ENCODE measurements at regions not wholly inside any gene's neighbourhood (a gene's known extent, or its start where the extent isn't known, plus 50 kb on each side); places are given as distances from the start of the nearest gene placed in this dataset.

- Histone ChIP-seq H3K4me3 (ENCODE audit: low read depth in 1 of 3, low read length in 3 of 3) (no peak overlapping the region), H3K9ac (ENCODE audit: low read depth in 1 of 2, low read length in 2 of 2) (no peak overlapping the region), H3K4me1 (ENCODE audit: control insufficient read depth in 4 of 4, insufficient read depth in 4 of 4, low read length in 3 of 4) (peaks cover 0 to 3% (median 0%) of the 10 kb centered on the region in 4 donors), H3K9me3 (ENCODE audit: control insufficient read depth in 4 of 4, low read length in 3 of 4) (no peaks in the 10 kb centered on the region), H3K27me3 (ENCODE audit: control insufficient read depth in 4 of 4, insufficient read depth in 4 of 4, low read length in 3 of 4) (no peaks in the 10 kb centered on the region), H3K27ac (ENCODE audit: low read depth in 1 of 2, low read length in 2 of 2) (no peak overlapping the region), H3K36me3 (ENCODE audit: control insufficient read depth in 4 of 4, insufficient read depth in 3 of 4, low read depth in 1 of 4, low read length in 3 of 4) (no peaks in the 10 kb centered on the region)
- TF ChIP-seq ATF3 (IDR thresholded peaks at IDR 0.05) (no peak), RXRA (IDR thresholded peaks at IDR 0.05) (peak in 1 of 2 donors; percentile 22), SP1 (IDR thresholded peaks at IDR 0.05) (peak; percentile 25)
- WGBS = 47% methylated on average over 5 of the region's 5 CpGs
- DNase-seq (ENCODE audit: low spot score) = no peak
Measured at GRCh38 chr11:27216270-27217149, 146.5 kb downstream of the CCDC34 start.

- no peaks in the 10 kb centered on the region for H3K9me3 ChIP-seq (ENCODE audit: control insufficient read depth in 4 of 4, low read length in 3 of 4)
- no peak overlapping the region for H3K27ac ChIP-seq (ENCODE audit: low read depth in 1 of 2, low read length in 2 of 2)
- no peak overlapping the region for H3K9ac ChIP-seq (ENCODE audit: low read depth in 1 of 2, low read length in 2 of 2)
- TF ChIP-seq NR2F2 (IDR thresholded peaks at IDR 0.05) = peak; percentile 94
- TF ChIP-seq YY1 (IDR thresholded peaks at IDR 0.05) = no peak
- H3K36me3 ChIP-seq (ENCODE audit: control insufficient read depth in 4 of 4, insufficient read depth in 3 of 4, low read depth in 1 of 4, low read length in 3 of 4) = no peaks in the 10 kb centered on the region
- 84% methylated on average over 6 of the region's 6 CpGs for WGBS
- peaks cover 0 to 3% (median 0%) of the 10 kb centered on the region in 4 donors for H3K4me1 ChIP-seq (ENCODE audit: control insufficient read depth in 4 of 4, insufficient read depth in 4 of 4, low read length in 3 of 4)
- no peaks in the 10 kb centered on the region for H3K27me3 ChIP-seq (ENCODE audit: control insufficient read depth in 4 of 4, insufficient read depth in 4 of 4, low read length in 3 of 4)
- DNase-seq (ENCODE audit: low spot score) = no peak
- no peak overlapping the region for H3K4me3 ChIP-seq (ENCODE audit: low read depth in 1 of 3, low read length in 3 of 3)
Measured at GRCh38 chr11:27215471-27216269, 147.3 kb downstream of the CCDC34 start.

DNA sequence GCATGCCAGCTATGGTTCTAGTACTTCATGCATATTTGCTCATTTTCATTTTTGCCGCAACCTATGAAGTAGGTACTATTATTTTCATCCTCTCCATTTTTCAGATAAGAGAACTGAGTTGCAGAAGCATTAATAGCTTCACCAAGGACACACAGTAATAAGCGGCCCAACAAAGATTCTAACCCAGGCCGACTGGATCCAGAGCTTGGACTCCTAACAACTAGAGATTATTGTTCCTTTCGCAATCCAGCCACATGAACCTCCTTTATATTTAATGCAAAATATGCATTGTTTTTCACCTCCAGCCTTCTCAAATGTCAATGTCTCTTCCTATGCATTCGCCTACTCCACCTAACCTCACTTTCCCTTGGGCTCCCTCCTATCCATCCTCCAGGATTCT is 148.3 kb downstream of the CCDC34 start:
- Histone ChIP-seq H3K9me3 (ENCODE audit: control insufficient read depth in 4 of 4, low read length in 3 of 4) (no peaks in the 10 kb centered on the region), H3K4me1 (ENCODE audit: control insufficient read depth in 4 of 4, insufficient read depth in 4 of 4, low read length in 3 of 4) (peaks cover 0 to 3% (median 0%) of the 10 kb centered on the region in 4 donors), H3K27me3 (ENCODE audit: control insufficient read depth in 4 of 4, insufficient read depth in 4 of 4, low read length in 3 of 4) (no peaks in the 10 kb centered on the region), H3K4me3 (ENCODE audit: low read depth in 1 of 3, low read length in 3 of 3) (no peak overlapping the region), H3K27ac (ENCODE audit: low read depth in 1 of 2, low read length in 2 of 2) (no peak overlapping the region), H3K9ac (ENCODE audit: low read depth in 1 of 2, low read length in 2 of 2) (no peak overlapping the region), H3K36me3 (ENCODE audit: control insufficient read depth in 4 of 4, insufficient read depth in 3 of 4, low read depth in 1 of 4, low read length in 3 of 4) (no peaks in the 10 kb centered on the region)
- no peak for TF ChIP-seq NR2F2 (IDR thresholded peaks at IDR 0.05)
- no peak for TF ChIP-seq GABPA (IDR thresholded peaks at IDR 0.05 in 1 of 2, conservative IDR thresholded peaks at IDR 0.05 in 1 of 2)
- TF ChIP-seq FOXA2 (IDR thresholded peaks at IDR 0.05) = no peak
- no peak for TF ChIP-seq TAF1 (conservative IDR thresholded peaks at IDR 0.05)
- TF ChIP-seq REST (IDR thresholded peaks at IDR 0.05) = no peak
- TF ChIP-seq, protein P1, sequence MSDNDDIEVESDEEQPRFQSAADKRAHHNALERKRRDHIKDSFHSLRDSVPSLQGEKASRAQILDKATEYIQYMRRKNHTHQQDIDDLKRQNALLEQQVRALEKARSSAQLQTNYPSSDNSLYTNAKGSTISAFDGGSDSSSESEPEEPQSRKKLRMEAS (IDR thresholded peaks at IDR 0.05) = no peak
- no peak for TF ChIP-seq HNF4A (conservative IDR thresholded peaks at IDR 0.05)
- no peak for TF ChIP-seq HNF4G (IDR thresholded peaks at IDR 0.05)
- no peak for TF ChIP-seq RAD21 (IDR thresholded peaks at IDR 0.05)
- TF ChIP-seq SP1 (IDR thresholded peaks at IDR 0.05) = no peak
- TF ChIP-seq, protein P2, sequence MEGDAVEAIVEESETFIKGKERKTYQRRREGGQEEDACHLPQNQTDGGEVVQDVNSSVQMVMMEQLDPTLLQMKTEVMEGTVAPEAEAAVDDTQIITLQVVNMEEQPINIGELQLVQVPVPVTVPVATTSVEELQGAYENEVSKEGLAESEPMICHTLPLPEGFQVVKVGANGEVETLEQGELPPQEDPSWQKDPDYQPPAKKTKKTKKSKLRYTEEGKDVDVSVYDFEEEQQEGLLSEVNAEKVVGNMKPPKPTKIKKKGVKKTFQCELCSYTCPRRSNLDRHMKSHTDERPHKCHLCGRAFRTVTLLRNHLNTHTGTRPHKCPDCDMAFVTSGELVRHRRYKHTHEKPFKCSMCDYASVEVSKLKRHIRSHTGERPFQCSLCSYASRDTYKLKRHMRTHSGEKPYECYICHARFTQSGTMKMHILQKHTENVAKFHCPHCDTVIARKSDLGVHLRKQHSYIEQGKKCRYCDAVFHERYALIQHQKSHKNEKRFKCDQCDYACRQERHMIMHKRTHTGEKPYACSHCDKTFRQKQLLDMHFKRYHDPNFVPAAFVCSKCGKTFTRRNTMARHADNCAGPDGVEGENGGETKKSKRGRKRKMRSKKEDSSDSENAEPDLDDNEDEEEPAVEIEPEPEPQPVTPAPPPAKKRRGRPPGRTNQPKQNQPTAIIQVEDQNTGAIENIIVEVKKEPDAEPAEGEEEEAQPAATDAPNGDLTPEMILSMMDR (IDR thresholded peaks at IDR 0.05; ENCODE audit: low read depth, low read length, missing input control) = no peak
- no peak for TF ChIP-seq FOXA1 (IDR thresholded peaks at IDR 0.05)
- no peak for TF ChIP-seq YY1 (IDR thresholded peaks at IDR 0.05)
- 95% methylated on average over 5 of the region's 5 CpGs for WGBS
- no peak for DNase-seq (ENCODE audit: low spot score)
